ENCODE measurements at regions not wholly inside any gene's neighbourhood (a gene's known extent, or its start where the extent isn't known, plus 50 kb on each side); places are given as distances from the start of the nearest gene placed in this dataset.

DNA sequence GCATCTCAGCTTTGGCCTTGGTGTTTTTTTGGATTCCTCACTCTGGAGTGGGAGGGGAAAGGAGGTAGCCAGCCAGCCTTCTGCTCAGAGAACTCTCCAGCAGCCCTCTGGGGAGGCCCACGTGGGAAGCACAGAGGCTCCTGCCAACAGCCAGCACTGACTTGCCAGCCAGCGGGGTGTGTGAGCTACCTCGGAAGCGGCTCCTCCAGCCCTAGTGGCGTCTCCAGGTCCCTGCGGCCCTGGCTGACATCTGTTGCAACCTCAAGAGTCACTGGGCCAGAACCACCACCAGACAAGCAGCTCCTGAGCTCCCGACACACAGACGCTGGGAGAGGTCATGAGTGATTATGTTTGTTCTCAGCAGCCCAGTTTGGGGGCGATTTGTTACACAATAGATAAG is 180.2 kb upstream of the FZD8 start (continued):
- TF ChIP-seq SIN3A (conservative IDR thresholded peaks at IDR 0.05 in 1 of 2, IDR thresholded peaks at IDR 0.05 in 1 of 2; ENCODE audit: low read depth in 1 of 2, low read length in 2 of 2) = no peak
- TF ChIP-seq YY1 (IDR thresholded peaks at IDR 0.05; ENCODE audit: low read depth, low read length) = no peak
